ENCODE measurements at regions not wholly inside any gene's neighbourhood (a gene's known extent, or its start where the extent isn't known, plus 50 kb on each side); places are given as distances from the start of the nearest gene placed in this dataset.

DNA sequence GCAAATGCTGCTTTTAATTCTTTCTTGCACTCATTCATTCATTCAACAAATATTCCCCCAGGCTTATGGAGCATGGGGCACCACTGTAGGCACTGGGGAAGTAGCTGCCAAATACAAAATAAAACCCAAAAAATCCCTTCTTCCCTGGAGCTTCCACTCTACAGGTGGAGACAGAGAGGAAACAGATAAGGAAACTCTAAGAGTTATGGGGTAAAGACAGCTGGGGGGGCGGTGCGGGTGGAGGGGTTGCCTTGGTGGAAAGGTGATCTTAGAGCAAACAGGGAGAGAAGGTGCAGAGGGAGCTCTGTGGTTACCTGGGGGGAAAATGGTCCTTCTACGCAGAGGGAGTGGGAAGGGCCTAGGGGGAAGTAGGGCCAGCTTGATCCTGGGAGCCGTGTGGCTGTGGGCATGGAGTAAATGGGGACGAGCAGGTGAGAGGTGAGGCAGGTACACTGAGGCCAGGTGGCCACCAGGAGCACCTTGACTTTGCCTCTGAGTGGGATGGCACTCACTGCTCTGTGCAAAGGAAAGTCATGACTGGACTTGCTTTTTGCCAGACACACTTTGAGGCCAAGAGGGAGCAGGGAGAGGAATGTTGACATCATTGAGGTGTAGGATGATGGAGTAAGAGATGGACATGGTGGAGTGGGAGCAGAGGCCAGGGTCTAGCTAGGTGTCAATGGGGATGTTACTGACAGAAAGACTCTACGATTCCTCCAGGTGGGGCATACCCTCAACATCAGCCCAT, 152.0 kb downstream of the ETS2 start (continued):
- TF ChIP-seq SMAD1 (IDR thresholded peaks at IDR 0.05; ENCODE audit: low read depth, partially characterized antibody), result no peak
- TF ChIP-seq POLR2A (IDR thresholded peaks at IDR 0.05; ENCODE audit: low read depth, low read length), result no peak
- TF ChIP-seq, protein P1, sequence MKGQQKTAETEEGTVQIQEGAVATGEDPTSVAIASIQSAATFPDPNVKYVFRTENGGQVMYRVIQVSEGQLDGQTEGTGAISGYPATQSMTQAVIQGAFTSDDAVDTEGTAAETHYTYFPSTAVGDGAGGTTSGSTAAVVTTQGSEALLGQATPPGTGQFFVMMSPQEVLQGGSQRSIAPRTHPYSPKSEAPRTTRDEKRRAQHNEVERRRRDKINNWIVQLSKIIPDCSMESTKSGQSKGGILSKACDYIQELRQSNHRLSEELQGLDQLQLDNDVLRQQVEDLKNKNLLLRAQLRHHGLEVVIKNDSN (IDR thresholded peaks at IDR 0.05; ENCODE audit: borderline replicate concordance, extremely low read length, insufficient read depth, low read depth, low read length), result no peak
- TF ChIP-seq NFYB (IDR thresholded peaks at IDR 0.05; ENCODE audit: insufficient read depth, low read depth, low read length), result no peak

- in situ Hi-C loops (cut with MboI), result no loop called here
- H4K20me1 ChIP-seq (ENCODE audit: control insufficient read depth, insufficient read depth), result no peaks in the 10 kb centered on the region
- FAIRE-seq (no peak), ATAC-seq (no peak), DNase-seq (ENCODE audit: low read depth, low spot score) (no peak)
- intact Hi-C loops (cut with micrococcal nuclease; ENCODE audit: unreplicated experiment), result no loop called here
- no peak for TF ChIP-seq NFIC (IDR thresholded peaks at IDR 0.05; ENCODE audit: low read depth, low read length)
- no peak for TF ChIP-seq E4F1 (IDR thresholded peaks at IDR 0.05; ENCODE audit: borderline replicate concordance, partially characterized antibody)
- TF ChIP-seq MLLT1 (IDR thresholded peaks at IDR 0.05), result no peak
- TF ChIP-seq POU2F2 (IDR thresholded peaks at IDR 0.05; ENCODE audit: borderline replicate concordance, low read depth, low read length), result no peak
- TF ChIP-seq NBN (IDR thresholded peaks at IDR 0.05), result no peak
- TF ChIP-seq EGR1 (IDR thresholded peaks at IDR 0.05; ENCODE audit: borderline replicate concordance in 1 of 2, low read depth in 2 of 2, low read length in 2 of 2), result no peak
- H3K9ac ChIP-seq (ENCODE audit: control insufficient read depth, insufficient read depth, low read length), result no peak overlapping the region
- no peaks in the 10 kb centered on the region for H3K36me3 ChIP-seq (ENCODE audit: control insufficient read depth in 2 of 2, insufficient read depth in 2 of 2, low read length in 1 of 2)
- ChIA-PET POLR2A (no interaction called here), CTCF (interaction anchor here (1.2 kb wide), 1 partner anchor 16 kb away, joined by 3 read pairs; no protein-coding TSS in a partner anchor), RAD21 (ENCODE audit: unreplicated experiment) (no interaction called here), SMC1A (ENCODE audit: uncharacterized antibody, unreplicated experiment) (interaction anchor here (0.9 kb wide), 1 partner anchor 22 kb away, joined by 3 read pairs; no protein-coding TSS in a partner anchor)
- BruUV-seq (replicated peaks), result no TSS peak
- H3K9me3 ChIP-seq (replicated peaks; ENCODE audit: control insufficient read depth, insufficient read depth, low read length), result no peaks in the 10 kb centered on the region
- no peak overlapping the region for H3K4me3 ChIP-seq
- no peaks in the 10 kb centered on the region for H3K79me2 ChIP-seq (ENCODE audit: control insufficient read depth, insufficient read depth, low read length)
- no peak overlapping the region for H3K27ac ChIP-seq (ENCODE audit: control insufficient read depth, insufficient read depth)
- H3K27me3 ChIP-seq (replicated peaks in 1 of 2; ENCODE audit: control insufficient read depth in 2 of 2, insufficient read depth in 2 of 2, low read length in 1 of 2), result no peaks in the 10 kb centered on the region
- WGBS (ENCODE audit: insufficient coverage, insufficient replicate concordance, low lambda C conversion rate, missing lambda C conversion rate), result 24% methylated on average over 10 of the region's 10 CpGs
- H2AFZ ChIP-seq (ENCODE audit: control insufficient read depth, low read depth, low read length), result no peak overlapping the region
- no peak overlapping the region for H3K4me2 ChIP-seq (ENCODE audit: control insufficient read depth, insufficient read depth)
- H3K4me1 ChIP-seq (ENCODE audit: control insufficient read depth, insufficient read depth, low read length), result no peaks in the 10 kb centered on the region
These were observed 151.3 kb downstream of the ETS2 start for GRCh38 chr21:38956856-38957571.

Data from GM12878 (cell line).